HCT116 (cell line): ENCODE measurements at regions not wholly inside any gene's neighbourhood (a gene's known extent, or its start where the extent isn't known, plus 50 kb on each side); places are given as distances from the start of the nearest gene placed in this dataset.

Source experiments
- EZH2phosphoT487 ChIP-seq: fragments of 200-600 bp; IDR thresholded peaks from 2 replicates; pipeline ENCODE4 v1.6.1; 2018; ENCODE audit warnings: antibody characterized with exemption, borderline replicate concordance
- POLR2A ChIP-seq: IDR thresholded peaks from 2 replicates; pipeline ENCODE4 v1.7.0; 2011; ENCODE audit warnings: borderline replicate concordance; ENCODE audit not compliant: insufficient read depth, insufficient read length; ENCODE audit errors: extremely low read depth
- POLR2AphosphoS5 ChIP-seq: IDR thresholded peaks from 2 replicates; pipeline ENCODE4 v1.6.1; 2011; ENCODE audit warnings: mild to moderate bottlenecking, low read depth, low read length, moderate library complexity
- RAD21 ChIP-seq: IDR thresholded peaks from 2 replicates; pipeline ENCODE4 v1.6.1; 2012; ENCODE audit warnings: low read depth, mild to moderate bottlenecking
- YY1 ChIP-seq: IDR thresholded peaks from 2 replicates; pipeline ENCODE4 v1.6.1; 2011; ENCODE audit warnings: low read length, low read depth, moderate library complexity, mild to moderate bottlenecking; ENCODE audit not compliant: insufficient replicate concordance; ENCODE audit errors: extremely low read depth
- TF ChIP-seq, protein P1 (sequence below): IDR thresholded peaks from 2 replicates; pipeline ENCODE4 v1.6.1; 2012
- TF ChIP-seq, protein P2 (sequence below): IDR thresholded peaks from 2 replicates; pipeline ENCODE4 v1.6.1; 2012
- TF ChIP-seq, protein P3 (sequence below), 3 experiments: fragments of 200-600 bp in 1 of 3; sonication (generic) in 1 of 3; IDR thresholded peaks in 2 of 3; conservative IDR thresholded peaks in 1 of 3; 2 replicates each; pipeline ENCODE4 v1.5.1; 2012 to 2017; ENCODE audit warnings: low read depth in 2 of 3, low read length in 2 of 3, antibody characterized with exemption in 1 of 3, borderline replicate concordance in 1 of 3, control low read depth in 1 of 3, mild to moderate bottlenecking in 1 of 3, mixed read lengths in 1 of 3, mixed run types in 1 of 3, moderate library complexity in 1 of 3; ENCODE audit not compliant: insufficient read depth in 1 of 3
- TF ChIP-seq, protein P4 (sequence below): IDR thresholded peaks from 2 replicates; pipeline ENCODE4 v1.6.1; 2012; ENCODE audit warnings: low read depth

DNA sequence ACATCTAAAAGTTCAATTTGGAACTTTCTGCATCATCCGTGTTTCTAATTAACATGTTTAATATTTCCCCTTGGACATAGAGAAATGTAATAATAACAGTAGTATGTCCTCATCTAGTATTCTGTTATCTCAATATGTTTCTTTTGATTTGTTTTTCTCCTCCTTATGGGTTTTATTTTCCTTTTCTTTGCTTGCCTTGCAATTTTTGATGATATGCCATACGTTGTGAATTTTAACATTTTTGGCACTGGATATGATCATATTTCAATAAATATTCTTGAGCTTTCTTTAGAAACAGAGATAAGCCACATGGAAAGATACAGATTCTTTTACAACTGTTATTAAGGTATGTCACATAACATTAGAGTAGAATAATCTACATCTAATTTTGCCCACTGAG lies 1316.2 kb downstream of the CDH8 start:
- TF ChIP-seq, protein P1, sequence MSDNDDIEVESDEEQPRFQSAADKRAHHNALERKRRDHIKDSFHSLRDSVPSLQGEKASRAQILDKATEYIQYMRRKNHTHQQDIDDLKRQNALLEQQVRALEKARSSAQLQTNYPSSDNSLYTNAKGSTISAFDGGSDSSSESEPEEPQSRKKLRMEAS = no peak
- TF ChIP-seq, protein P2, sequence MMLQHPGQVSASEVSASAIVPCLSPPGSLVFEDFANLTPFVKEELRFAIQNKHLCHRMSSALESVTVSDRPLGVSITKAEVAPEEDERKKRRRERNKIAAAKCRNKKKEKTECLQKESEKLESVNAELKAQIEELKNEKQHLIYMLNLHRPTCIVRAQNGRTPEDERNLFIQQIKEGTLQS = no peak
- TF ChIP-seq, protein P3, sequence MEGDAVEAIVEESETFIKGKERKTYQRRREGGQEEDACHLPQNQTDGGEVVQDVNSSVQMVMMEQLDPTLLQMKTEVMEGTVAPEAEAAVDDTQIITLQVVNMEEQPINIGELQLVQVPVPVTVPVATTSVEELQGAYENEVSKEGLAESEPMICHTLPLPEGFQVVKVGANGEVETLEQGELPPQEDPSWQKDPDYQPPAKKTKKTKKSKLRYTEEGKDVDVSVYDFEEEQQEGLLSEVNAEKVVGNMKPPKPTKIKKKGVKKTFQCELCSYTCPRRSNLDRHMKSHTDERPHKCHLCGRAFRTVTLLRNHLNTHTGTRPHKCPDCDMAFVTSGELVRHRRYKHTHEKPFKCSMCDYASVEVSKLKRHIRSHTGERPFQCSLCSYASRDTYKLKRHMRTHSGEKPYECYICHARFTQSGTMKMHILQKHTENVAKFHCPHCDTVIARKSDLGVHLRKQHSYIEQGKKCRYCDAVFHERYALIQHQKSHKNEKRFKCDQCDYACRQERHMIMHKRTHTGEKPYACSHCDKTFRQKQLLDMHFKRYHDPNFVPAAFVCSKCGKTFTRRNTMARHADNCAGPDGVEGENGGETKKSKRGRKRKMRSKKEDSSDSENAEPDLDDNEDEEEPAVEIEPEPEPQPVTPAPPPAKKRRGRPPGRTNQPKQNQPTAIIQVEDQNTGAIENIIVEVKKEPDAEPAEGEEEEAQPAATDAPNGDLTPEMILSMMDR (IDR thresholded peaks at IDR 0.05 in 2 of 3, conservative IDR thresholded peaks at IDR 0.05 in 1 of 3; ENCODE audit: borderline replicate concordance in 1 of 3, insufficient read depth in 1 of 3, low read depth in 2 of 3, low read length in 2 of 3) = no peak
- TF ChIP-seq YY1 = no peak
- TF ChIP-seq, protein P4, sequence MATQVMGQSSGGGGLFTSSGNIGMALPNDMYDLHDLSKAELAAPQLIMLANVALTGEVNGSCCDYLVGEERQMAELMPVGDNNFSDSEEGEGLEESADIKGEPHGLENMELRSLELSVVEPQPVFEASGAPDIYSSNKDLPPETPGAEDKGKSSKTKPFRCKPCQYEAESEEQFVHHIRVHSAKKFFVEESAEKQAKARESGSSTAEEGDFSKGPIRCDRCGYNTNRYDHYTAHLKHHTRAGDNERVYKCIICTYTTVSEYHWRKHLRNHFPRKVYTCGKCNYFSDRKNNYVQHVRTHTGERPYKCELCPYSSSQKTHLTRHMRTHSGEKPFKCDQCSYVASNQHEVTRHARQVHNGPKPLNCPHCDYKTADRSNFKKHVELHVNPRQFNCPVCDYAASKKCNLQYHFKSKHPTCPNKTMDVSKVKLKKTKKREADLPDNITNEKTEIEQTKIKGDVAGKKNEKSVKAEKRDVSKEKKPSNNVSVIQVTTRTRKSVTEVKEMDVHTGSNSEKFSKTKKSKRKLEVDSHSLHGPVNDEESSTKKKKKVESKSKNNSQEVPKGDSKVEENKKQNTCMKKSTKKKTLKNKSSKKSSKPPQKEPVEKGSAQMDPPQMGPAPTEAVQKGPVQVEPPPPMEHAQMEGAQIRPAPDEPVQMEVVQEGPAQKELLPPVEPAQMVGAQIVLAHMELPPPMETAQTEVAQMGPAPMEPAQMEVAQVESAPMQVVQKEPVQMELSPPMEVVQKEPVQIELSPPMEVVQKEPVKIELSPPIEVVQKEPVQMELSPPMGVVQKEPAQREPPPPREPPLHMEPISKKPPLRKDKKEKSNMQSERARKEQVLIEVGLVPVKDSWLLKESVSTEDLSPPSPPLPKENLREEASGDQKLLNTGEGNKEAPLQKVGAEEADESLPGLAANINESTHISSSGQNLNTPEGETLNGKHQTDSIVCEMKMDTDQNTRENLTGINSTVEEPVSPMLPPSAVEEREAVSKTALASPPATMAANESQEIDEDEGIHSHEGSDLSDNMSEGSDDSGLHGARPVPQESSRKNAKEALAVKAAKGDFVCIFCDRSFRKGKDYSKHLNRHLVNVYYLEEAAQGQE = no peak
- TF ChIP-seq POLR2A = no peak
- TF ChIP-seq RAD21 = no peak
- no peak for TF ChIP-seq POLR2AphosphoS5
- no peak for TF ChIP-seq EZH2phosphoT487
